Vagina (tissue), 2 donors: ENCODE measurements at regions not wholly inside any gene's neighbourhood (a gene's known extent, or its start where the extent isn't known, plus 50 kb on each side); places are given as distances from the start of the nearest gene placed in this dataset.

ENCODE experiments used
- DNase-seq, 2 donors: peaks; one replicate each; pipeline ENCODE4 v3.0.0-alpha.2; 2017; ENCODE audit errors: extremely low spot score in 2 of 2
- H3K27ac ChIP-seq: fragments of 200-600 bp; sonication (generic); one replicate; pipeline ENCODE4 v1.5.1; 2019
- H3K27me3 ChIP-seq: fragments of 200-600 bp; sonication (generic); one replicate; pipeline ENCODE4 v1.5.1; 2019
- H3K36me3 ChIP-seq, 2 donors: fragments of 200-600 bp; sonication (generic); one replicate each; pipeline ENCODE4 v1.5.1; 2017 to 2019
- H3K4me1 ChIP-seq: fragments of 200-600 bp; sonication (generic); one replicate; pipeline ENCODE4 v1.5.1; 2019
- H3K4me3 ChIP-seq, 2 donors: fragments of 200-600 bp; sonication (generic); 1 replicate in 1 of 2; 2 replicates in 1 of 2; pipeline ENCODE4 v1.5.1; 2016 to 2019
- H3K9me3 ChIP-seq: fragments of 200-600 bp; sonication (generic); one replicate; pipeline ENCODE4 v1.5.1; 2019
- CTCF ChIP-seq, 3 experiments: fragments of 450-650 bp in 2 of 3; fragments of 200-600 bp in 1 of 3; sonication (generic) in 1 of 3; IDR thresholded peaks; one replicate each; pipeline ENCODE4 v1.5.1; 2017 to 2019; ENCODE audit warnings: antibody characterized with exemption in 3 of 3, mild to moderate bottlenecking in 2 of 3, moderate library complexity in 2 of 3
- POLR2A ChIP-seq, 2 donors: fragments of 450-650 bp; IDR thresholded peaks; one replicate each; pipeline ENCODE4 v1.6.1; 2017; ENCODE audit warnings: antibody characterized with exemption in 2 of 2, mild to moderate bottlenecking in 2 of 2, moderate library complexity in 2 of 2
- POLR2AphosphoS5 ChIP-seq, 2 donors: sonication (generic); formaldehyde crosslinking; IDR thresholded peaks; one replicate each; pipeline ENCODE4 v1.9.0; 2017; ENCODE audit warnings: antibody characterized with exemption in 2 of 2, mild to moderate bottlenecking in 2 of 2, low read depth in 1 of 2; ENCODE audit not compliant: insufficient read depth in 1 of 2
- intact Hi-C: fragments of 100-400 bp; cut with DNase I; formaldehyde crosslinking; loops from one replicate; pipeline ENCODE4 v1.15.1; 2023

DNA sequence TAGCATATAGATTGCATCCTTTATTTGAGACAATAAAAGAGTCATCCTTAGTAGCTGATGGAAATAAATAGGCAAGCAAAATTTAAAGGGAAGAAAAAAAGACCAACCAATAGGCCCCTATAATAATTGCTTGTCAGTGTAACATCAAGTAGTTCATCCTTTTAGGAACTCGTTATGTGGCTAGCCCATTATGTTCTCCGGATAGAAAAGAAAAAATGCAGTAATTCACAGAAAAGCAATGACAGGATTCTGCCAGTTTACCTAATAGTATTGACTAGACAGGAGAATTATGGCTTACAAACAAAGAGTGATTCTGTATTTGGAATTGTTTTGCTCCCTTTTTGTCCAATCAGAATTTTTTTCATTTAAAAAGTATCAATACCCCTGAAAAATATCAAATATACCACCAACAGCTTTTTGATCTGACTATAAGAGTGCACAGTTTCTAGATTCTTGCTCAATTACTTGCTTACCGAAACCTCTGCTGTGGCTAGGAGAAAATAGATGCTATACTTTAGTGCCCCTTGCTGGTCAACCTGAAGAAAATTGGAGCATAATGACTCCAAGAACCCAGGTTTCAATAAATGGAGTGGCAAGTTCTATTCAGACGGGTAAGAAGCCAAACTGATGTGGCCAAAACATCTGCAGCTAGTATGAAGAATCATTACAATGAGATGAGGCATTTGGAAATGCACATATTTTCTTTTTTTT is 91.5 kb upstream of the SASH1 start:
- no peak for DNase-seq
- Histone ChIP-seq H3K9me3 (no peaks in the 10 kb centered on the region), H3K4me1 (no peaks in the 10 kb centered on the region), H3K4me3 (no peak overlapping the region), H3K27ac (no peak overlapping the region), H3K27me3 (no peaks in the 10 kb centered on the region), H3K36me3 (no peaks in the 10 kb centered on the region)
- TF ChIP-seq CTCF (IDR thresholded peaks at IDR 0.05) (peak in 2 of 3 experiments; percentile 4 to 44), POLR2AphosphoS5 (IDR thresholded peaks at IDR 0.05; ENCODE audit: insufficient read depth in 1 of 2, low read depth in 1 of 2) (peak in 1 of 2 donors; percentile 52), POLR2A (IDR thresholded peaks at IDR 0.05) (no peak)
- intact Hi-C loops = loop anchor here (5.0 kb wide), 1 partner anchor 74 kb away; no protein-coding TSS in a partner anchor

GRCh38 chr6:148251891-148252290 is 90.7 kb upstream of the SASH1 start:
- H3K27ac ChIP-seq = no peak overlapping the region
- no peak for DNase-seq
- H3K9me3 ChIP-seq = no peaks in the 10 kb centered on the region
- intact Hi-C loops = loop anchor here (5.0 kb wide), 1 partner anchor 75 kb away; no protein-coding TSS in a partner anchor
- H3K4me3 ChIP-seq = no peak overlapping the region
- H3K36me3 ChIP-seq = no peaks in the 10 kb centered on the region
- no peaks in the 10 kb centered on the region for H3K4me1 ChIP-seq
- TF ChIP-seq POLR2A (IDR thresholded peaks at IDR 0.05) (no peak), CTCF (IDR thresholded peaks at IDR 0.05) (no peak), POLR2AphosphoS5 (IDR thresholded peaks at IDR 0.05; ENCODE audit: insufficient read depth in 1 of 2, low read depth in 1 of 2) (no peak)
- no peaks in the 10 kb centered on the region for H3K27me3 ChIP-seq

- Histone ChIP-seq H3K27me3 (no peaks in the 10 kb centered on the region), H3K4me1 (peaks cover 11% of the 10 kb centered on the region), H3K36me3 (no peaks in the 10 kb centered on the region), H3K27ac (no peak overlapping the region), H3K9me3 (no peaks in the 10 kb centered on the region), H3K4me3 (no peak overlapping the region)
- TF ChIP-seq POLR2AphosphoS5 (IDR thresholded peaks at IDR 0.05; ENCODE audit: insufficient read depth in 1 of 2, low read depth in 1 of 2) (no peak), POLR2A (IDR thresholded peaks at IDR 0.05) (no peak), CTCF (IDR thresholded peaks at IDR 0.05) (no peak)
- intact Hi-C loops = no loop called here
- no peak for DNase-seq
Measured at GRCh38 chr6:148257810-148258209, 84.8 kb upstream of the SASH1 start.

- Histone ChIP-seq H3K36me3 (no peaks in the 10 kb centered on the region), H3K4me3 (no peak overlapping the region), H3K27ac (no peak overlapping the region), H3K27me3 (no peaks in the 10 kb centered on the region), H3K9me3 (no peaks in the 10 kb centered on the region), H3K4me1 (peaks cover 14% of the 10 kb centered on the region)
- intact Hi-C loops = no loop called here
- TF ChIP-seq POLR2A (IDR thresholded peaks at IDR 0.05) (no peak), POLR2AphosphoS5 (IDR thresholded peaks at IDR 0.05; ENCODE audit: insufficient read depth in 1 of 2, low read depth in 1 of 2) (no peak), CTCF (IDR thresholded peaks at IDR 0.05) (no peak)
- DNase-seq = no peak
Measured at GRCh38 chr6:148258868-148259267, 83.8 kb upstream of the SASH1 start.

- DNase-seq = no peak
- H3K4me1 ChIP-seq = peaks cover 14% of the 10 kb centered on the region
- no peak overlapping the region for H3K27ac ChIP-seq
- no peak for TF ChIP-seq POLR2A (IDR thresholded peaks at IDR 0.05)
- no peak for TF ChIP-seq CTCF (IDR thresholded peaks at IDR 0.05)
- TF ChIP-seq POLR2AphosphoS5 (IDR thresholded peaks at IDR 0.05; ENCODE audit: insufficient read depth in 1 of 2, low read depth in 1 of 2) = no peak
- no peak overlapping the region for H3K4me3 ChIP-seq
- H3K9me3 ChIP-seq = no peaks in the 10 kb centered on the region
- H3K36me3 ChIP-seq = no peaks in the 10 kb centered on the region
- no peaks in the 10 kb centered on the region for H3K27me3 ChIP-seq
- intact Hi-C loops = no loop called here
Measured at GRCh38 chr6:148261470-148261869, 81.2 kb upstream of the SASH1 start.
